Dendritic cell treated with granulocyte-macrophage colony-stimulating factor and Interleukin-4, amounts not matched to agents 40 ng/mL and 50 ng/mL, for 4 days (primary cell): ENCODE measurements at regions not wholly inside any gene's neighbourhood (a gene's known extent, or its start where the extent isn't known, plus 50 kb on each side); places are given as distances from the start of the nearest gene placed in this dataset.

Experiments
- H3K27ac Mint-ChIP-seq: one replicate; pipeline ENCODE4 v1.8.0; 2022; ENCODE audit warnings: mild to moderate bottlenecking, mixed read lengths
- H3K27me3 Mint-ChIP-seq: one replicate; pipeline ENCODE4 v1.8.0; 2022; ENCODE audit warnings: mild to moderate bottlenecking, mixed read lengths
- H3K36me3 Mint-ChIP-seq: one replicate; pipeline ENCODE4 v1.8.0; 2022; ENCODE audit warnings: low read depth, mixed read lengths
- H3K4me1 Mint-ChIP-seq: one replicate; pipeline ENCODE4 v1.8.0; 2022; ENCODE audit warnings: low read depth, mixed read lengths
- H3K4me3 Mint-ChIP-seq: one replicate; pipeline ENCODE4 v1.8.0; 2022; ENCODE audit warnings: mild to moderate bottlenecking, moderate library complexity, mixed read lengths
- H3K9me3 Mint-ChIP-seq: one replicate; pipeline ENCODE4 v1.8.0; 2022; ENCODE audit warnings: mixed read lengths
- intact Hi-C: fragments of 100-400 bp; cut with micrococcal nuclease; formaldehyde crosslinking; loops from one replicate; pipeline ENCODE4 v1.15.0; 2022

DNA sequence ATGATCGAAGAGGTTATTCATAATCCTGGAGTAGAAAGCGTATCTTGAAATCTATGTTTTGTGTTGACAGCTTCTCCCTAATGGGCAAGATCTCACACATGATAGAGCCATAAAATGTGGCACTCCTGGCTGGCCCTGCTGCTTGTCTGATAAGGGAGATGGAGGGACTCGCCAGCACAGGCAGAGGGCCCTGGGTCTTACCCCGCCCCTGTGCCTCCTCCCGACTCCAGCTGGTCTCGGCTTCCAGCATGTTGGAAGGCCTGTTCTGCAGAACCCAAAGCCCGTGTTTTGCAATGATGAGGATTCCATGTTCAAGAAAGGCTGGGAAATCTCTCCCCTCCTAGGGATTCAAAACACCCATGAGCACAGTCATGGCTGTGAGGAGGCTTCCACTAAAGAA, 106.7 kb upstream of the SDK2 start:
- peaks cover 35% of the 10 kb centered on the region for H3K27me3 Mint-ChIP-seq
- no peak overlapping the region for H3K4me3 Mint-ChIP-seq
- H3K9me3 Mint-ChIP-seq = no peaks in the 10 kb centered on the region
- no peaks in the 10 kb centered on the region for H3K36me3 Mint-ChIP-seq
- intact Hi-C loops = no loop called here
- peaks cover 26% of the 10 kb centered on the region for H3K4me1 Mint-ChIP-seq
- H3K27ac Mint-ChIP-seq = no peak overlapping the region

DNA sequence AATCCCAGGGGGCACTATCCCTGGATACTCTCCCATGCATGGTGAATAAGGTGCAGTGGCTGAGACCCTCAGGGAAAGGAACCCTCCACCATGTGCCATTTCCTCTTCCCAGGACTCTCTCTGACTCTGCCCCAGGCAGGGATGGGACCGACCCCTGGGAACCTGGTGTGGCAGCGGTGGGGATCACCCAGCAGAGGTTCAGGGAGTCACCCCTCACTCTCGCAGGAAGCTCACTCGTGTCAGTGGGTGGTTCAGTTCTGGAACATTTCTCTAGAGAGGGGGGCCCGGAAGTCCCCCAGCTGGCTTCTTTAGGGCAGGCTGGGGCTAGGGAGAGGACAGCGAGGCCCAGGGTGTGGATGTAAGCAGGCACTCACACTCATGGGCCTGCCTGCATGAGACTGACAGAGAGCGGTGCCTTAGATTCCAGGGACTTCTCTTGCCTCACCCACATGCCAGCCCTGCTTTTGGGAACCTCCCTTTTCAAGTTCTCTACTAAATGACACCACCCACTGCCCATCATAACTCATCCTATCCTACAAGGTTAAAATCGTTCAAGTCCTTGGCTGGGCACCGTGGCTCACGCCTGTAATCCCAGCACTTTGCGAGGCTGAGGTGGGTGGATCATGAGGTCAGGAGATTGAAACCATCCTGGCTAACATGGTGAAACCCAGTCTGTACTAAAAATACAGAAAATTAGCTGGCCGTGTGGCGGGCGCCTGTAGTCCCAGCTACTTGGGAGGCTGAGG, 109.7 kb upstream of the SDK2 start:
- peaks cover 9% of the 10 kb centered on the region for H3K9me3 Mint-ChIP-seq
- peaks cover 19% of the 10 kb centered on the region for H3K27me3 Mint-ChIP-seq
- no peak overlapping the region for H3K4me3 Mint-ChIP-seq
- intact Hi-C loops = no loop called here
- H3K36me3 Mint-ChIP-seq = no peaks in the 10 kb centered on the region
- H3K4me1 Mint-ChIP-seq = peaks cover 35% of the 10 kb centered on the region
- H3K27ac Mint-ChIP-seq = no peak overlapping the region

DNA sequence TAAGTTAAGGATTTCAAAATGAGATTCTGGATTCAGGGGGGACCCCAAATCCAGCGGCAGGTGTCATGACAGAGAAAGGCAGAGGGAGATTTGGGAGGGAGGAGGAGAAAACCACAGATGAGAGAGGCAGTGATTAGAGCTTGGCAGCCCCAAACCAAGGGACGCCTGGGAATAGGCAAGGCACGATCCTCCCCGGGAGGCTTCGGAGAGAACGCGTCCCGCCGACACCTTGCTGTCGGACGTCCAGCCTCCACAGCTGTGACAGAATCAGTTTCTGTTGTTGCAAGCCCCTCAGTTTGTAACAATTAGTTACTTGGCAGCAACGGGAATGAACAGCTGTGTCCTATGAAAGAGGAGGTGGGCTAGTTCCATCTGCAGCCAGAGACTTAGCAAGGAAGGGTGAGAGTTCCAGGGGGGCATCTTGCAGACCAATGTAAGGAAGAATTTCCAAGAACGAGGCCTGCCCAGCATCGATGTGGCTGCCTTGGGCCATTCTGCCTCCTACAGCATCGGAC, 110.7 kb upstream of the SDK2 start:
- no peak overlapping the region for H3K27ac Mint-ChIP-seq
- intact Hi-C loops = no loop called here
- peaks cover 45% of the 10 kb centered on the region for H3K4me1 Mint-ChIP-seq
- no peaks in the 10 kb centered on the region for H3K36me3 Mint-ChIP-seq
- H3K9me3 Mint-ChIP-seq = peaks cover 9% of the 10 kb centered on the region
- no peak overlapping the region for H3K4me3 Mint-ChIP-seq
- H3K27me3 Mint-ChIP-seq = peaks cover 18% of the 10 kb centered on the region

- intact Hi-C loops = no loop called here
- Mint-ChIP-seq H3K4me1 (peaks cover 58% of the 10 kb centered on the region), H3K27me3 (peaks cover 18% of the 10 kb centered on the region), H3K27ac (peak overlapping the region; percentile 4), H3K9me3 (peaks cover 9% of the 10 kb centered on the region), H3K4me3 (no peak overlapping the region), H3K36me3 (no peaks in the 10 kb centered on the region)
Observed at GRCh38 chr17:73757420-73757819, 113.2 kb upstream of the SDK2 start.

- H3K27ac Mint-ChIP-seq = peak overlapping the region; percentile 4
- H3K9me3 Mint-ChIP-seq = peaks cover 9% of the 10 kb centered on the region
- H3K36me3 Mint-ChIP-seq = no peaks in the 10 kb centered on the region
Observed at GRCh38 chr17:73758245-73758644, 114.0 kb upstream of the SDK2 start.

DNA sequence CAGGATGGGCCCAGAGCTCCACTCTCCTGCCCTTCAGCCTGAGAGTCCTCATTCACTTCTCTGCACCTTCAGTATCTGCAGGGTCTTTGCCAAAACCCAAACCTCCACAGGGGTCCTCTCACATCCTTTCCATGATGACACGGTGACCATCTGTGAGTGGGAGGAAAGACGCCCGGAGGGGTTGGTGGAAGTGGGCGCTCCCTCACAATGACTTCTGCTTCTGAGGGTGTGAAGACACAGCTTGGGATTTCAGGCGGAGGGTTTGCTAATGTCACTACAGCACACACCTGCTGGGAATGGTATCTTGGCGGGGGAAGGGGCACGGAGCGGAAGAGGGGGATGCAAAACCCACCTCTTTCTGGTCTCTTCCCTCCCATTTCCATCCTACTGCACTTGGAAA, 115.1 kb upstream of the SDK2 start:
- Mint-ChIP-seq H3K27me3 (peaks cover 17% of the 10 kb centered on the region), H3K36me3 (no peaks in the 10 kb centered on the region), H3K4me3 (no peak overlapping the region), H3K9me3 (peaks cover 9% of the 10 kb centered on the region), H3K27ac (no peak overlapping the region), H3K4me1 (peaks cover 51% of the 10 kb centered on the region)
- intact Hi-C loops = no loop called here

More at GRCh38 chr17:73758245-73758644, 114.0 kb upstream of the SDK2 start:
- Mint-ChIP-seq H3K27me3 (peaks cover 15% of the 10 kb centered on the region), H3K4me1 (peaks cover 58% of the 10 kb centered on the region), H3K4me3 (no peak overlapping the region)
- intact Hi-C loops = no loop called here

DNA sequence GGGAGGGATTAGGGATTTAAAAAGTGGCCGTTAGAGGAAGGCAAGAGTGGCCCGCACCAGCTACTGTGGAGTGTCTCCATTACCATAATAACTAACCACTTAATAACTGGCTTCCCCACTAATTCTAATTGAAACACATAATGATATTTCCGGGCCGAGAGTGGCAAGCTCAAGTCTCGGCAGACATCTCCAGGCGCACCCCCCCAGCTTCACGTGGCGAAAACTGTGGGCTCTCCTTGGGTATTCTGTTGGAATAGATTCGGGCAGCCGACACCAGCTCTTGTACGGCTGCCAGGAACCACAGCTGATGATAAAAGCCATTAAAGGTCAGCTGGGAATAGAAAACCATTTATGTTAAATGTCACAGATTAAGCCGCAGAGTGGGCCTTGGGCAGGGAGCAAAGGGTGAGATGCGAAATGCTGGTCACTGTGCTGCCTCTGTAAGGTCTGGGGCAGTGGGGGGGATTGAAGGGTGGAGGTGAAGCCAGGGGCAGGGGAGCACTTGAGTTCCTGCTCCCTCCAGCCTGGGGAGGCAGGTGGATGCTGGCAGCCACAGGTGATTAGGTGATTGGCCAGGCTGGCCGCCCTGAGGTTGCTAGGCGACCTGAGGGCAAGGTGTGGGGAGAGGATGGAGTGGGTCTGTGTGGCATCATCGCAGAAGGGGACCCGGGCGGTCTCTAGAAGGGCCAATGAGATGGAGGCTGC, 115.6 kb upstream of the SDK2 start:
- Mint-ChIP-seq H3K36me3 (no peaks in the 10 kb centered on the region), H3K4me3 (no peak overlapping the region), H3K9me3 (peaks cover 9% of the 10 kb centered on the region), H3K27me3 (peaks cover 13% of the 10 kb centered on the region), H3K27ac (no peak overlapping the region), H3K4me1 (peaks cover 47% of the 10 kb centered on the region)
- intact Hi-C loops = no loop called here

GRCh38 chr17:73760439-73760758, 116.2 kb upstream of the SDK2 start:
- Mint-ChIP-seq H3K27me3 (peaks cover 12% of the 10 kb centered on the region), H3K27ac (no peak overlapping the region), H3K4me3 (no peak overlapping the region), H3K36me3 (no peaks in the 10 kb centered on the region), H3K4me1 (peaks cover 47% of the 10 kb centered on the region), H3K9me3 (peaks cover 9% of the 10 kb centered on the region)
- intact Hi-C loops = no loop called here

DNA sequence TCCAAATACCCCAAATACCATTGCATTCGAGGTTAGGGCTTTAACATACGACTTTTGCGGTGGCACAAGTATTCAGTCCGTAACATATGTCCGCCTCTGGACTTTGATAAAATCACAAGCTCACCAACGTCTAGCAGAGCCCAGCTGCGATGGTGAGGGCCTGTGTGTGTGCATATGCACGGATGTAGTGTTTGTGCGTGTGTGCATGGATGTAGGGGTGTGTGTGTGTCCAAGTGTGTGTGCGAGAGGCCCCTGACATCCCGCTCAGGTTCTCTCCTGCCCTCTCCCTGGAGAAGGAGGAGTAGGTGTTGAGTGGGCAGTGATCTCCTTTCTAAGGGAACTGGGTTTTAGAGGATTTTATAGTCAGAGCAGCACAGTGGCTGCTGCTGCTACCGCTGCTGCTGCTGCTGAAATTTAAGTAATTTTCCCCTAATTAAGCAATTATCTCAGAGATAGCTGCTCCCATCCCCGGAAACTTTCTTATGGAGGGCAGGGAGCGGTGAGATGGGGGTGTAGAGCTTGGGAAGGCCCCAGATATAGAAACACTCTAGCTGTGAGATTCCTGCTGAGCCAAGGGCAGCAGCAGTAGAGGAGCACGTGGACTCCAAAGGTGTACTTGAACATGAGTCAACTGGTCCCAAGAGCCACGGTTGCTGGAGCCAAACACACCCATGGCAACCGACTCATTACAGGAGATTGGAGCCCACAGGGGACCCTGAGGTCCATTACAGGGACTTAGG, 121.7 kb upstream of the SDK2 start:
- Mint-ChIP-seq H3K4me3 (no peak overlapping the region), H3K4me1 (peaks cover 14% of the 10 kb centered on the region), H3K9me3 (no peaks in the 10 kb centered on the region), H3K27ac (no peak overlapping the region), H3K27me3 (peaks cover 31% of the 10 kb centered on the region), H3K36me3 (no peaks in the 10 kb centered on the region)
- intact Hi-C loops = no loop called here

GRCh38 chr17:73767696-73768095, 123.5 kb upstream of the SDK2 start:
- Mint-ChIP-seq H3K36me3 (no peaks in the 10 kb centered on the region), H3K4me3 (no peak overlapping the region), H3K4me1 (peaks cover 12% of the 10 kb centered on the region), H3K27me3 (peaks cover 39% of the 10 kb centered on the region), H3K9me3 (no peaks in the 10 kb centered on the region), H3K27ac (no peak overlapping the region)
- intact Hi-C loops = no loop called here

- H3K27ac Mint-ChIP-seq = no peak overlapping the region
- no peaks in the 10 kb centered on the region for H3K36me3 Mint-ChIP-seq
- intact Hi-C loops = no loop called here
- H3K4me1 Mint-ChIP-seq = peaks cover 12% of the 10 kb centered on the region
- no peaks in the 10 kb centered on the region for H3K9me3 Mint-ChIP-seq
- H3K27me3 Mint-ChIP-seq = peaks cover 40% of the 10 kb centered on the region
- no peak overlapping the region for H3K4me3 Mint-ChIP-seq
Observed at GRCh38 chr17:73768691-73769090, 124.4 kb upstream of the SDK2 start.

DNA sequence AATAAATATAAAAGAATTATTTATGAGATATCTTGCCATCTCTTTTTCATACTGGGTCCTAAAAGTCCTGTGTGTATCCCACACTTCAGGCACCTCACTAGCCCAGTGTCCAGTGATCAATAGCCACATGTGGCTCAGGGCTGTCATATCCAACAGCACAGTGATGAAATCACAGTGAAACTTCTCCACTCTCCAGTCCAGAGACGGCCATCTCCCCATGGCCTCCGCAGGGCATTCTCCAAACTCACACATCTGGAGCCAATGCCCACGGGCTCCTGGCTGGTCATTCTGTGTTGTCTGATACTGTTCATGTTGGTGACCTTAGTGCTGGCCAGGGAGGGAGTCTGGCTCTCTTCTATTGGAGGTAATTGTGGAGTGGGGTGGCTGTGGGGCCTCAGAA, 125.2 kb upstream of the SDK2 start:
- intact Hi-C loops = no loop called here
- H3K27ac Mint-ChIP-seq = no peak overlapping the region
- peaks cover 13% of the 10 kb centered on the region for H3K4me1 Mint-ChIP-seq
- H3K36me3 Mint-ChIP-seq = no peaks in the 10 kb centered on the region
- no peak overlapping the region for H3K4me3 Mint-ChIP-seq
- no peaks in the 10 kb centered on the region for H3K9me3 Mint-ChIP-seq
- H3K27me3 Mint-ChIP-seq = peaks cover 36% of the 10 kb centered on the region

GRCh38 chr17:73770115-73770848, 126.0 kb upstream of the SDK2 start:
- intact Hi-C loops = no loop called here
- H3K36me3 Mint-ChIP-seq = no peaks in the 10 kb centered on the region

DNA sequence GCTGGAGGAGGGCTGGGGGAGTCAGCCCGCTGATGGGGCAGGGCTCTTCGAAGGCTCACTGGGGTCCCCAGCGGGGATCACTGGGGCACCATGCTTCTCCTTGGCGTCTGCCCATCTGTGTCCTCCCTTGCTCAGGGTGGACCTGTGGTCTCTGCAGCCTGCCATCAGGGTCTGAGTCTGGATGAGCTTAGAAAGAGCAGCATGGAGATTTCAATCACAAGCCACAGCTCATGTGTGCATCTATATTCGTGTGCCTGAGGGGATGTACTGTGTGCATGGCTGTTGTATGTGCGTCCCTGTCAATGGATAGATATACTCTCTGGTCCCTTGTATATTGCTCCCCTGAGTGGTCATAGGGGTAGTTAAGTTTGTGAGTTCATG, 126.6 kb upstream of the SDK2 start:
- Mint-ChIP-seq H3K36me3 (no peaks in the 10 kb centered on the region), H3K4me1 (peaks cover 18% of the 10 kb centered on the region), H3K4me3 (no peak overlapping the region), H3K27ac (no peak overlapping the region), H3K9me3 (no peaks in the 10 kb centered on the region), H3K27me3 (peaks cover 36% of the 10 kb centered on the region)
- intact Hi-C loops = no loop called here

More at GRCh38 chr17:73770115-73770848, 126.0 kb upstream of the SDK2 start:
- H3K27me3 Mint-ChIP-seq = peaks cover 39% of the 10 kb centered on the region
- no peak overlapping the region for H3K4me3 Mint-ChIP-seq
- no peaks in the 10 kb centered on the region for H3K9me3 Mint-ChIP-seq
- peaks cover 18% of the 10 kb centered on the region for H3K4me1 Mint-ChIP-seq
- no peak overlapping the region for H3K27ac Mint-ChIP-seq
